HL-60 (cell line): ENCODE measurements at regions not wholly inside any gene's neighbourhood (a gene's known extent, or its start where the extent isn't known, plus 50 kb on each side); places are given as distances from the start of the nearest gene placed in this dataset.

Source experiments
- DNase-seq, 2 experiments: peaks; one replicate each; pipeline ENCODE4 v3.0.0-alpha.2; 2010 to 2020; ENCODE audit warnings: low read depth in 1 of 2, low spot score in 1 of 2
- H3K27ac ChIP-seq: fragments of 250-450 bp; sonication (Bioruptor Pico); replicated peaks from 2 replicates; pipeline ENCODE4 v1.5.1; 2020; ENCODE audit warnings: mild to moderate bottlenecking, moderate library complexity
- H3K27me3 ChIP-seq: fragments of 250-450 bp; sonication (Bioruptor Pico); 2 replicates; pipeline ENCODE4 v1.5.1; 2021; ENCODE audit warnings: mild to moderate bottlenecking, moderate library complexity; ENCODE audit not compliant: insufficient read depth, poor library complexity, severe bottlenecking
- H3K4me3 ChIP-seq: replicated peaks from 2 replicates; pipeline ENCODE4 v1.5.1; 2011; ENCODE audit warnings: mild to moderate bottlenecking, control low read depth, low read length; ENCODE audit not compliant: insufficient read depth
- CTCF ChIP-seq: IDR thresholded peaks from one replicate; pipeline ENCODE4 v1.5.1; 2011; ENCODE audit warnings: low read length, control low read depth, inconsistent platforms; ENCODE audit not compliant: insufficient read depth
- GABPA ChIP-seq: IDR thresholded peaks from 2 replicates; pipeline ENCODE4 v1.6.1; 2012; ENCODE audit warnings: low read depth
- POLR2AphosphoS5 ChIP-seq: IDR thresholded peaks from 2 replicates; pipeline ENCODE4 v1.6.1; 2012; ENCODE audit warnings: low read depth
- SPI1 ChIP-seq: IDR thresholded peaks from 2 replicates; pipeline ENCODE4 v1.6.1; 2012; ENCODE audit warnings: low read depth, mild to moderate bottlenecking, borderline replicate concordance
- TF ChIP-seq, protein P1 (sequence below): IDR thresholded peaks from 2 replicates; pipeline ENCODE4 v1.6.1; 2012; ENCODE audit warnings: low read depth; ENCODE audit not compliant: insufficient replicate concordance

DNA sequence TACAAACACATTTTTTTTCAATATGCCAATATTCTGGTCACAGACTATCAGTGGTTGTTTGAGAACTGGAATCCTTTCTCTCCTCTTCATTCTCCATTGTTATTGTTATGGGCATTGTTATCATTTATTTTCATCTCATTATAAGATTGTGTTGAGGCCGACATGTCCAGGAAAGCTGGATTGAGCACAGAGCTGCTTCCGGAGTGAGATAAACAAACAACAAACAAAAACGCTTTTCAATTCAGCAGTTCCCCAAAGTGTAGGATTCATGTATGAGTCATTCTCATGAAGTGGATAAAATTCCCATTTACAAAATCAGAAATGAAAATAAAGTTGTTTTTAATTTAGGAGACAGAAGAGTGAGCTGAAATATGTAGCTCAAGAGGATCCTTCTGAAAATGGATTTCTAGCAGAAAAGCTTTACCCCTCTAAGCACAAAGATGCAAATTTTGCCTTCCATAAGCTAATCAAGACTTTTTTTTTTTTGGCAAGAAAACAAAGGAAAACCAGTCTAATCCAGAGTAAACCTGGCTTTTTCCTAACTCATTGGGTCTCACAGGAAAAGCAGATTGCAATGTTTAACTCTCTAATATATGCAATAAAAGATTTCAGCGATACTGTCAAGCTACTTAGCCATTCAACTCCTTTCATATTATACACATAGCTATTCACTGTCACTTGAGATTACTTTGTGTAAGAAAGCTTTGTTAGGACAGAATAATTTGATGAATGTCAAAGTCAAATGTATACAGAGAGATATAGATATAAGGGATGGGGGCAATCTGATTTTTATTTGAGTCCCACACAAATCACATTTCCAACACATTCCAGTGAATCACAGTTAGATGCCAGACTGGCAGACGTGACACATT lies 1441.7 kb upstream of the CELF4 start:
- DNase-seq, result no peak
- H3K27ac ChIP-seq, result no peak overlapping the region

GRCh38 chr18:38996056-38996455 lies 1430.5 kb upstream of the CELF4 start:
- Histone ChIP-seq H3K27me3 (no peaks in the 10 kb centered on the region), H3K4me3 (no peak overlapping the region), H3K27ac (no peak overlapping the region)
- TF ChIP-seq POLR2AphosphoS5 (no peak), SPI1 (no peak), GABPA (no peak), CTCF (no peak)
- TF ChIP-seq, protein P1, sequence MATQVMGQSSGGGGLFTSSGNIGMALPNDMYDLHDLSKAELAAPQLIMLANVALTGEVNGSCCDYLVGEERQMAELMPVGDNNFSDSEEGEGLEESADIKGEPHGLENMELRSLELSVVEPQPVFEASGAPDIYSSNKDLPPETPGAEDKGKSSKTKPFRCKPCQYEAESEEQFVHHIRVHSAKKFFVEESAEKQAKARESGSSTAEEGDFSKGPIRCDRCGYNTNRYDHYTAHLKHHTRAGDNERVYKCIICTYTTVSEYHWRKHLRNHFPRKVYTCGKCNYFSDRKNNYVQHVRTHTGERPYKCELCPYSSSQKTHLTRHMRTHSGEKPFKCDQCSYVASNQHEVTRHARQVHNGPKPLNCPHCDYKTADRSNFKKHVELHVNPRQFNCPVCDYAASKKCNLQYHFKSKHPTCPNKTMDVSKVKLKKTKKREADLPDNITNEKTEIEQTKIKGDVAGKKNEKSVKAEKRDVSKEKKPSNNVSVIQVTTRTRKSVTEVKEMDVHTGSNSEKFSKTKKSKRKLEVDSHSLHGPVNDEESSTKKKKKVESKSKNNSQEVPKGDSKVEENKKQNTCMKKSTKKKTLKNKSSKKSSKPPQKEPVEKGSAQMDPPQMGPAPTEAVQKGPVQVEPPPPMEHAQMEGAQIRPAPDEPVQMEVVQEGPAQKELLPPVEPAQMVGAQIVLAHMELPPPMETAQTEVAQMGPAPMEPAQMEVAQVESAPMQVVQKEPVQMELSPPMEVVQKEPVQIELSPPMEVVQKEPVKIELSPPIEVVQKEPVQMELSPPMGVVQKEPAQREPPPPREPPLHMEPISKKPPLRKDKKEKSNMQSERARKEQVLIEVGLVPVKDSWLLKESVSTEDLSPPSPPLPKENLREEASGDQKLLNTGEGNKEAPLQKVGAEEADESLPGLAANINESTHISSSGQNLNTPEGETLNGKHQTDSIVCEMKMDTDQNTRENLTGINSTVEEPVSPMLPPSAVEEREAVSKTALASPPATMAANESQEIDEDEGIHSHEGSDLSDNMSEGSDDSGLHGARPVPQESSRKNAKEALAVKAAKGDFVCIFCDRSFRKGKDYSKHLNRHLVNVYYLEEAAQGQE, result no peak
- no peak for DNase-seq

More for the DNA sequence above, 1441.7 kb upstream of the CELF4 start:
- Histone ChIP-seq H3K4me3 (no peak overlapping the region), H3K27me3 (no peaks in the 10 kb centered on the region)
- TF ChIP-seq POLR2AphosphoS5 (no peak), CTCF (no peak), SPI1 (no peak), GABPA (no peak)
- TF ChIP-seq, protein P1, result no peak

- no peak overlapping the region for H3K4me3 ChIP-seq
- DNase-seq, result no peak
- no peaks in the 10 kb centered on the region for H3K27me3 ChIP-seq
- no peak for TF ChIP-seq SPI1
- TF ChIP-seq GABPA, result no peak
- no peak for TF ChIP-seq POLR2AphosphoS5
- TF ChIP-seq CTCF, result no peak
- TF ChIP-seq, protein P1, result no peak
- no peak overlapping the region for H3K27ac ChIP-seq
Observed at GRCh38 chr18:38993342-38993741, 1427.7 kb upstream of the CELF4 start.
